ENCODE measurements at regions not wholly inside any gene's neighbourhood (a gene's known extent, or its start where the extent isn't known, plus 50 kb on each side); places are given as distances from the start of the nearest gene placed in this dataset.

DNA sequence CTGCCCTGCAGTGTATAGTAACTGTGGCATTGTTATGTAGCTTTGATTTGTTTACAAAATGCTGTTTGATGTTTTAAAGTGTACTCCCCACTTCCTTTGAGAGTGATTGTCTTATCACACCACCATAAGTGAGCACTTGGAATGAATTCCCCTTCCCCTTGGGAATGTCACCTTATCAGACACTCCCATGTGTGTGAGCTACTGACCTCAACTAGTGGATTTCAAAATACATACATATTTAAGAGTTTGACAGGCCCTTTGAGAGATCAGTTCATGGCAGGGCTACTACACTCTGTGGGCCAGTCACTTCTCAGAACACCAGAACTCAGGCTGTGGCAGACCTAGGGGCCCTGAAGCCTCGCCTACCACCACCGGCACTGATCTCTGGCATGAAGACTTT is 547.6 kb downstream of the NR2F2 start:
- FAIRE-seq: no peak
- in situ Hi-C loops (cut with HindIII; ENCODE audit: extremely low pct_ligation_motif_present, low pct_unique_long_range_greater_than_20kb): no loop called here
- no peak for ATAC-seq

DNA sequence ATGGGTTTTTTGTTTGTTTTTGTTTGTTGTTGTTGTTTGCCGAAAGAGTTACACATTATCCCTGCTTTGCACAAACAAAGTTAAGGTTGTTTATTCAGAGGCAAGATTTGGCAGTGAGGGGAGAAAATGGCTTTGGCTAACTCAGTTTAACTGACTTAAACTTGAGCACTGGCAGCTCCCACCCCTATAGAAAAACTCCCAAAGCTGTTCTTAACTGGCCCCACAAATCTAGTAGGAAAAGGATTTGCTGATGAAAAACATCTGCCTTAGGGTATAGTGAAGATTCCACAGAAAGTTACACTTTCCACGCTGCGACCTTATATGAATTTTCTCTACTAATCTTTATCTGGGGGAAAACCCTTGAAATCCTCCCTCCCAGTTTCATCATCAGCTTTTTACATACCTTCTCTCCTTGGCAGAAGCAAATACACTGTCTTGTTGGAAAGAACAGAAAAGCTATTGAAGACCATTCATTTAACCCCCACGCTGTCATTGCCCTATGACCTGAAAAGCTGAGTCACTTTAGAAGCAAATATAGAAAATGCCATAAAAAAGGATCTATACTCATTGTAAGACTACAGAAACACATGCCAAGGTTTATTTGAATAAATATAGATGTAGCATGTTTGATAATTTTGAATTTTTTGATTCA is 551.7 kb downstream of the NR2F2 start:
- CTCF ChIA-PET (ENCODE audit: low intra/inter-chr PET ratio, low total read pairs): no interaction called here
- 14% methylated on average over 4 of the region's 4 CpGs for WGBS (ENCODE audit: low lambda C conversion rate)

More for the DNA sequence above, 547.6 kb downstream of the NR2F2 start:
- POLR2A ChIA-PET: no interaction called here
- Histone ChIP-seq H3K27me3 (ENCODE audit: control insufficient read depth in 1 of 2, insufficient read depth in 2 of 2, low read length in 2 of 2) (no peaks in the 10 kb centered on the region), H3K9me3 (ENCODE audit: low read length) (peaks cover 10% of the 10 kb centered on the region), H3K4me3 (replicated peaks in 1 of 3; ENCODE audit: insufficient read depth in 1 of 3, low read depth in 2 of 3, low read length in 3 of 3) (no peak overlapping the region), H4K20me1 (ENCODE audit: insufficient read depth, low read length) (no peaks in the 10 kb centered on the region), H2AFZ (ENCODE audit: low read length) (no peak overlapping the region), H3K9ac (ENCODE audit: insufficient read depth, low read depth, low read length) (no peak overlapping the region), H3K36me3 (replicated peaks in 1 of 2; ENCODE audit: control insufficient read depth in 1 of 2, insufficient read depth in 2 of 2, low read length in 2 of 2) (no peaks in the 10 kb centered on the region), H3K4me1 (ENCODE audit: insufficient read depth, low read length) (no peaks in the 10 kb centered on the region), H3K4me2 (ENCODE audit: low read depth, low read length) (no peak overlapping the region), H3K79me2 (ENCODE audit: insufficient read depth, low read length) (no peaks in the 10 kb centered on the region), H3K27ac (ENCODE audit: extremely low read length, insufficient read depth, low read length) (no peak overlapping the region)
- no peak for DNase-seq (ENCODE audit: low spot score)
- no peak for TF ChIP-seq ZC3H13 (CRISPR knock-in tag; IDR thresholded peaks at IDR 0.05)
- TF ChIP-seq, protein P1, sequence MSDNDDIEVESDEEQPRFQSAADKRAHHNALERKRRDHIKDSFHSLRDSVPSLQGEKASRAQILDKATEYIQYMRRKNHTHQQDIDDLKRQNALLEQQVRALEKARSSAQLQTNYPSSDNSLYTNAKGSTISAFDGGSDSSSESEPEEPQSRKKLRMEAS (IDR thresholded peaks at IDR 0.05): no peak
- no peak for TF ChIP-seq CENPT (CRISPR knock-in tag; IDR thresholded peaks at IDR 0.05; ENCODE audit: low read depth)
- TF ChIP-seq AKAP8 (CRISPR knock-in tag; IDR thresholded peaks at IDR 0.05): no peak
- TF ChIP-seq RFX3 (CRISPR knock-in tag; IDR thresholded peaks at IDR 0.05): no peak
- intact Hi-C loops (cut with micrococcal nuclease; ENCODE audit: unreplicated experiment): no loop called here
- CTCF ChIA-PET (ENCODE audit: low intra/inter-chr PET ratio, low total read pairs): no interaction called here
- no TSS peak for BruUV-seq (replicated peaks)
- 80% methylated on average over 1 of the region's 2 CpGs for whole genome bisulfite sequencing (ENCODE audit: low lambda C conversion rate)

More for the DNA sequence above, 551.7 kb downstream of the NR2F2 start:
- no peak for DNase-seq (ENCODE audit: low spot score)
- in situ Hi-C loops (cut with HindIII; ENCODE audit: extremely low pct_ligation_motif_present, low pct_unique_long_range_greater_than_20kb): no loop called here
- H3K4me1 ChIP-seq (ENCODE audit: insufficient read depth, low read length): no peaks in the 10 kb centered on the region
- H4K20me1 ChIP-seq (ENCODE audit: insufficient read depth, low read length): no peaks in the 10 kb centered on the region
- H3K4me3 ChIP-seq (replicated peaks in 1 of 3; ENCODE audit: insufficient read depth in 1 of 3, low read depth in 2 of 3, low read length in 3 of 3): no peak overlapping the region
- H2AFZ ChIP-seq (ENCODE audit: low read length): no peak overlapping the region
- no peak overlapping the region for H3K4me2 ChIP-seq (ENCODE audit: low read depth, low read length)
- H3K27me3 ChIP-seq (ENCODE audit: control insufficient read depth in 1 of 2, insufficient read depth in 2 of 2, low read length in 2 of 2): no peaks in the 10 kb centered on the region
- FAIRE-seq: no peak
- POLR2A ChIA-PET: no interaction called here
- intact Hi-C loops (cut with micrococcal nuclease; ENCODE audit: unreplicated experiment): no loop called here
- H3K27ac ChIP-seq (ENCODE audit: extremely low read length, insufficient read depth, low read length): no peak overlapping the region
- H3K79me2 ChIP-seq (ENCODE audit: insufficient read depth, low read length): no peaks in the 10 kb centered on the region
- TF ChIP-seq, protein P2, sequence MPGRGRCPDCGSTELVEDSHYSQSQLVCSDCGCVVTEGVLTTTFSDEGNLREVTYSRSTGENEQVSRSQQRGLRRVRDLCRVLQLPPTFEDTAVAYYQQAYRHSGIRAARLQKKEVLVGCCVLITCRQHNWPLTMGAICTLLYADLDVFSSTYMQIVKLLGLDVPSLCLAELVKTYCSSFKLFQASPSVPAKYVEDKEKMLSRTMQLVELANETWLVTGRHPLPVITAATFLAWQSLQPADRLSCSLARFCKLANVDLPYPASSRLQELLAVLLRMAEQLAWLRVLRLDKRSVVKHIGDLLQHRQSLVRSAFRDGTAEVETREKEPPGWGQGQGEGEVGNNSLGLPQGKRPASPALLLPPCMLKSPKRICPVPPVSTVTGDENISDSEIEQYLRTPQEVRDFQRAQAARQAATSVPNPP (CRISPR knock-in tag; IDR thresholded peaks at IDR 0.05): no peak
- BruUV-seq (replicated peaks): no TSS peak
- ATAC-seq: no peak
- H3K36me3 ChIP-seq (replicated peaks in 1 of 2; ENCODE audit: control insufficient read depth in 1 of 2, insufficient read depth in 2 of 2, low read length in 2 of 2): no peaks in the 10 kb centered on the region
- no peak overlapping the region for H3K9ac ChIP-seq (ENCODE audit: insufficient read depth, low read depth, low read length)
- peaks cover 10% of the 10 kb centered on the region for H3K9me3 ChIP-seq (ENCODE audit: low read length)

Data from HepG2 (cell line).